A549 (cell line): ENCODE measurements at regions not wholly inside any gene's neighbourhood (a gene's known extent, or its start where the extent isn't known, plus 50 kb on each side); places are given as distances from the start of the nearest gene placed in this dataset.

ENCODE experiments used
- ATAC-seq, 2 experiments: fragments of 200-7000 bp in 1 of 2; fragments of >200 bp in 1 of 2; cut with Nextera tagmentation in 1 of 2; cut with Tn5 transposase in 1 of 2; 3 replicates each; pipeline versions ENCODE4 v1.8.0 to v1.9.1; 2018 to 2020; ENCODE audit warnings: mild to moderate bottlenecking in 1 of 2, moderate library complexity in 1 of 2
- CTCF ChIA-PET: fragments of 300-600 bp; sonication (Branson Sonifier 250); formaldehyde crosslinking; extraction: SDS; loops from one replicate; lab custom pipeline; 2021; ENCODE audit warnings: antibody characterized with exemption, inconsistent platforms; lab: Yijun Ruan, JAX
- POLR2A ChIA-PET: fragments of 350-600 bp; formaldehyde crosslinking; extraction: SDS; loops from one replicate; lab custom pipeline; 2021; ENCODE audit warnings: antibody characterized with exemption, inconsistent platforms; lab: Yijun Ruan, JAX
- DNase-seq, 2 experiments: peaks; one replicate each; pipeline versions ENCODE4 v3.0.0 to v3.0.0-alpha.2; 2011 to 2016; ENCODE audit warnings: low read depth in 1 of 2, low spot score in 1 of 2
- FAIRE-seq: peaks from 2 replicates; lab custom pipeline; 2011; peaks lifted over from hg19 to GRCh38; lab: Jason Lieb, UNC
- H3K27ac ChIP-seq, 2 experiments: fragments of >200 bp; sonication (Bioruptor Twin); formaldehyde crosslinking; 3 replicates each; pipeline ENCODE4 v1.5.1; 2016 to 2017
- H3K4me1 ChIP-seq: fragments of >200 bp; sonication (Bioruptor Twin); formaldehyde crosslinking; 3 replicates; pipeline ENCODE4 v1.6.1; 2016
- H3K4me2 ChIP-seq: fragments of >200 bp; sonication (Bioruptor Twin); formaldehyde crosslinking; 3 replicates; pipeline ENCODE4 v1.6.1; 2016
- H3K4me3 ChIP-seq: fragments of >200 bp; sonication (Bioruptor Twin); formaldehyde crosslinking; 3 replicates; pipeline ENCODE4 v1.5.1; 2016
- H3K9me3 ChIP-seq: fragments of >200 bp; sonication (Bioruptor Twin); formaldehyde crosslinking; 3 replicates; pipeline ENCODE4 v1.6.1; 2016
- BHLHE40 ChIP-seq: IDR thresholded peaks from 2 replicates; pipeline ENCODE4 v1.6.1; 2012; ENCODE audit warnings: low read depth, low read length, inconsistent platforms
- CEBPB ChIP-seq, 2 experiments: fragments of >200 bp in 1 of 2; sonication (Bioruptor Twin) in 1 of 2; formaldehyde crosslinking in 1 of 2; IDR thresholded peaks; 2 replicates each; pipeline ENCODE4 v1.6.1; 2012 to 2016
- EHF ChIP-seq: fragments of 250-450 bp; sonication (Bioruptor Pico); IDR thresholded peaks from 2 replicates; pipeline ENCODE4 v1.5.0; 2020; ENCODE audit warnings: mild to moderate bottlenecking
- FOSB ChIP-seq: fragments of 250-450 bp; sonication (Bioruptor Pico); IDR thresholded peaks from 2 replicates; pipeline ENCODE4 v1.5.0; 2020; ENCODE audit warnings: mild to moderate bottlenecking, moderate library complexity
- HDAC2 ChIP-seq: fragments of 200-600 bp; sonication (generic); IDR thresholded peaks from 2 replicates; pipeline ENCODE4 v1.6.1; 2016
- HEYL ChIP-seq: fragments of 250-450 bp; sonication (Bioruptor Pico); IDR thresholded peaks from 2 replicates; pipeline ENCODE4 v1.8.0; 2021; ENCODE audit warnings: mild to moderate bottlenecking, moderate library complexity
- HOXB13 ChIP-seq: fragments of 250-450 bp; sonication (Bioruptor Pico); IDR thresholded peaks from 2 replicates; pipeline ENCODE4 v1.5.0; 2020; ENCODE audit warnings: low read depth, mild to moderate bottlenecking, moderate library complexity
- HOXB5 ChIP-seq: fragments of 250-450 bp; sonication (Bioruptor Pico); IDR thresholded peaks from 2 replicates; pipeline ENCODE4 v1.5.0; 2020; ENCODE audit warnings: mild to moderate bottlenecking, moderate library complexity
- JUN ChIP-seq, 2 experiments: fragments of >200 bp; sonication (Bioruptor Twin); formaldehyde crosslinking; IDR thresholded peaks; 2 replicates in 1 of 2; 3 replicates in 1 of 2; pipeline ENCODE4 v1.6.1; 2016 to 2017
- MAX ChIP-seq: IDR thresholded peaks from 2 replicates; pipeline ENCODE4 v1.6.1; 2012
- MAZ ChIP-seq: fragments of 150-350 bp; IDR thresholded peaks from 2 replicates; pipeline ENCODE4 v1.6.1; 2014; ENCODE audit warnings: antibody characterized with exemption, low read depth, low read length, borderline replicate concordance
- NFE2L2 ChIP-seq: fragments of 150-350 bp; conservative IDR thresholded peaks from 2 replicates; pipeline ENCODE4 v1.6.1; 2014; ENCODE audit warnings: low read length
- NPAS2 ChIP-seq: fragments of 250-450 bp; sonication (Bioruptor Pico); IDR thresholded peaks from 2 replicates; pipeline ENCODE4 v1.8.0; 2022; ENCODE audit warnings: mild to moderate bottlenecking, moderate library complexity, borderline replicate concordance
- PBX3 ChIP-seq: IDR thresholded peaks from 2 replicates; pipeline ENCODE4 v1.6.1; 2012
- PHF8 ChIP-seq: fragments of 200-600 bp; sonication (generic); IDR thresholded peaks from 2 replicates; pipeline ENCODE4 v1.6.1; 2016; ENCODE audit warnings: low read depth, mild to moderate bottlenecking, antibody characterized with exemption, moderate library complexity, borderline replicate concordance
- POLR2AphosphoS2 ChIP-seq: conservative IDR thresholded peaks from 2 replicates; pipeline ENCODE4 v1.6.1; 2012; ENCODE audit warnings: low read length, improper control_type of control experiment, inconsistent platforms
- RARB ChIP-seq: fragments of 250-450 bp; sonication (Bioruptor Pico); IDR thresholded peaks from 2 replicates; pipeline ENCODE4 v1.8.0; 2021; ENCODE audit warnings: mild to moderate bottlenecking, moderate library complexity
- RCOR1 ChIP-seq: fragments of 150-350 bp; IDR thresholded peaks from 2 replicates; pipeline ENCODE4 v1.6.1; 2014; ENCODE audit warnings: antibody characterized with exemption, low read length, low read depth
- RFX5 ChIP-seq: fragments of 450-650 bp; IDR thresholded peaks from 2 replicates; pipeline ENCODE4 v1.7.1; 2014; ENCODE audit warnings: antibody characterized with exemption, mild to moderate bottlenecking, moderate library complexity
- RNF2 ChIP-seq: fragments of 200-600 bp; sonication (generic); IDR thresholded peaks from 2 replicates; pipeline ENCODE4 v1.6.1; 2016; ENCODE audit warnings: low read depth, mild to moderate bottlenecking, antibody characterized with exemption, moderate library complexity, borderline replicate concordance
- SREBF2 ChIP-seq: fragments of 450-650 bp; IDR thresholded peaks from 2 replicates; pipeline ENCODE4 v1.6.1; 2014; ENCODE audit warnings: mild to moderate bottlenecking, moderate library complexity
- TFCP2L1 ChIP-seq: fragments of 250-450 bp; sonication (Bioruptor Pico); IDR thresholded peaks from 2 replicates; pipeline ENCODE4 v1.5.0; 2021; ENCODE audit warnings: mild to moderate bottlenecking
- TP53 ChIP-seq: fragments of 250-450 bp; sonication (Bioruptor Pico); IDR thresholded peaks from 2 replicates; pipeline ENCODE4 v1.5.0; 2021; ENCODE audit warnings: mild to moderate bottlenecking, moderate library complexity
- ZSCAN20 ChIP-seq: fragments of 250-450 bp; sonication (Bioruptor Pico); IDR thresholded peaks from 2 replicates; pipeline ENCODE4 v1.8.0; 2022; ENCODE audit warnings: mild to moderate bottlenecking, moderate library complexity
- WGBS: methylation state at CpG from one replicate; pipeline ENCODE4 v1.1.6; 2017; ENCODE audit errors: missing lambda C conversion rate; 5-methylcytosine and 5-hydroxymethylcytosine counted together
- TF ChIP-seq, protein P1 (sequence below): fragments of 250-450 bp; sonication (Bioruptor Pico); IDR thresholded peaks from 2 replicates; pipeline ENCODE4 v1.5.0; 2021; ENCODE audit warnings: mild to moderate bottlenecking, moderate library complexity, borderline replicate concordance

DNA sequence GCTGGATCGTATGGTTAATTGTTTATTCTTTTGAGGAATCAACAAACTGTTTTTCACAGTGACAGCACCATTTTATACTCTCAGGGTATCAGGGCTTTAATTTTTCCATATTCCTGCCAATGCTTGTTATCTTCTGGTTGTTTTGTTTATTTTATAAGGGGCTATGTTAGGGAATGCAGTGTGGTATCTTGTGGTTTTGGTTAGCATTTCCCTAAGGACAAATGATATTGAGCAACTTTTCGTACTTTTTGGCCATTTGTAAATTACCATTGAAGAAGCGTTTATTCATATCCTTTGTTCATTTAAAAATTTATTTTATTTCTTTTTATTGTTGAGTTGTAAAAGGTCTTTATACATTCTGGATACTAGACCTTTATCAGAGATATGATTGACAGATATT is 322.0 kb upstream of the SALL1 start:
- Histone ChIP-seq H3K9me3 (no peaks in the 10 kb centered on the region), H3K4me2 (no peak overlapping the region), H3K4me3 (no peak overlapping the region), H3K27ac (no peak overlapping the region), H3K4me1 (no peaks in the 10 kb centered on the region)
- no peak for ATAC-seq
- TF ChIP-seq FOSB (CRISPR knock-in tag) = no peak
- TF ChIP-seq HEYL = no peak
- TF ChIP-seq PBX3 = no peak
- POLR2A ChIA-PET = no interaction called here
- no peak for FAIRE-seq
- CTCF ChIA-PET = no interaction called here
- WGBS = 74% methylated on average over 3 of the region's 3 CpGs
- no peak for DNase-seq

DNA sequence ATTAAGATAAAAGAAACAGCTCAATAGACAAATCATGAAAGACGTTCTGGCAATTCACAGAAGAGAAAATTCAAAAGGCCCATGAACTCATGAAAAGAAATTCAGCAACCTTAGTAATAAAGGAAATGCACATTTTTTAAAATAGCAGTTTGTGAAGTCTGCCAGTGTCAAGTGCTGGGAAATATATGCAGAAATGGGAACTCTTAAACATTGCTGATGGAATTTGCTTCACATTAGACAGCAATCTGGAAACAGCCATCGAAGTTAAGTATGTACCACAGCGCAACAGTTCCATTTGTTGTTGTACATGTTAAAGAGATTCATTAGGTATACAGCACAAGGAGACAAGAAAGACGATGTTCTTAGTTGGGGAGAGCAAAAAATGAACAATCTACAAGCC is 319.4 kb upstream of the SALL1 start:
- CTCF ChIA-PET = interaction anchor here (0.5 kb wide), 1 partner anchor 25 kb away, joined by 3 read pairs; no protein-coding TSS in a partner anchor
- no peak for TF ChIP-seq CEBPB (IDR thresholded peaks at IDR 0.05)
- TF ChIP-seq, protein P1, sequence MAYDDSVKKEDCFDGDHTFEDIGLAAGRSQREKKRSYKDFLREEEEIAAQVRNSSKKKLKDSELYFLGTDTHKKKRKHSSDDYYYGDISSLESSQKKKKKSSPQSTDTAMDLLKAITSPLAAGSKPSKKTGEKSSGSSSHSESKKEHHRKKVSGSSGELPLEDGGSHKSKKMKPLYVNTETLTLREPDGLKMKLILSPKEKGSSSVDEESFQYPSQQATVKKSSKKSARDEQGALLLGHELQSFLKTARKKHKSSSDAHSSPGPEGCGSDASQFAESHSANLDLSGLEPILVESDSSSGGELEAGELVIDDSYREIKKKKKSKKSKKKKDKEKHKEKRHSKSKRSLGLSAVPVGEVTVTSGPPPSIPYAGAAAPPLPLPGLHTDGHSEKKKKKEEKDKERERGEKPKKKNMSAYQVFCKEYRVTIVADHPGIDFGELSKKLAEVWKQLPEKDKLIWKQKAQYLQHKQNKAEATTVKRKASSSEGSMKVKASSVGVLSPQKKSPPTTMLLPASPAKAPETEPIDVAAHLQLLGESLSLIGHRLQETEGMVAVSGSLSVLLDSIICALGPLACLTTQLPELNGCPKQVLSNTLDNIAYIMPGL (CRISPR knock-in tag) = no peak
- WGBS = 25% methylated on average over 4 of the region's 4 CpGs

GRCh38 chr16:51464996-51465395 is 313.9 kb upstream of the SALL1 start:
- ChIA-PET POLR2A (no interaction called here), CTCF (interaction anchor here (1.5 kb wide), 1 partner anchor 60 kb away, joined by 5 read pairs; no protein-coding TSS in a partner anchor)
- ATAC-seq = no peak
- no peak for FAIRE-seq
- no peaks in the 10 kb centered on the region for H3K9me3 ChIP-seq
- H3K4me2 ChIP-seq = no peak overlapping the region
- DNase-seq = no peak
- 59% methylated on average over 5 of the region's 5 CpGs for WGBS
- H3K27ac ChIP-seq = no peak overlapping the region
- no peak overlapping the region for H3K4me3 ChIP-seq
- TF ChIP-seq RCOR1 (no peak), TFCP2L1 (no peak), SREBF2 (no peak), ZSCAN20 (CRISPR knock-in tag) (no peak), RARB (CRISPR knock-in tag) (no peak), TP53 (CRISPR knock-in tag) (no peak), RNF2 (no peak)
- no peaks in the 10 kb centered on the region for H3K4me1 ChIP-seq

More for the DNA sequence above, 319.4 kb upstream of the SALL1 start:
- DNase-seq (no peak), ATAC-seq (no peak), FAIRE-seq (no peak)
- H3K9me3 ChIP-seq = no peaks in the 10 kb centered on the region
- POLR2A ChIA-PET = no interaction called here
- H3K4me1 ChIP-seq = no peaks in the 10 kb centered on the region
- H3K27ac ChIP-seq = no peak overlapping the region
- no peak overlapping the region for H3K4me2 ChIP-seq
- H3K4me3 ChIP-seq = no peak overlapping the region

DNA sequence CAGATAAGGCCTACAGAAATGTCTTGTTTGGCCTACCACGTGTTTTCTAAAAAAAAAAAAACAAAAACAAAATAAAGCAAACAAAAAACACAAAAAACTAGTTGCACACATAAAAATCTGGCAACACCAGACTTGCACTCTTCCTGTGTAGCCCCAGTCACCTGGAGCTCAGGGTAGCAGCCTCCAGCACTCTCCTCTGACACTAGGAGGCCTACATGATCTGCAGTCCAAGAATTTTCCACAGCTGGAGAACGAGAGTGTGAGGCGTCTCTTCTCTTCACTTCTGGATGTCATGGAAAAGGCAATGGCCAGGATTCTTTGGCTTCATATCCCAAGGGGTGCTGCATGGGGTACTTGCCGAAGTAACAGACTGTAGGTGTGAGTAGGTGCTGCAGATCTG is 310.2 kb upstream of the SALL1 start:
- no peak for TF ChIP-seq HEYL
- no peak for TF ChIP-seq RARB (CRISPR knock-in tag)
- no peak for TF ChIP-seq FOSB (CRISPR knock-in tag)
- TF ChIP-seq JUN (IDR thresholded peaks at IDR 0.05) = no peak
- TF ChIP-seq HOXB13 (CRISPR knock-in tag) = no peak
- TF ChIP-seq TP53 (CRISPR knock-in tag) = no peak
- no peak for TF ChIP-seq MAX
- no peak for TF ChIP-seq PHF8
- TF ChIP-seq HDAC2 = no peak
- no peak for TF ChIP-seq NPAS2 (CRISPR knock-in tag)
- no peak for TF ChIP-seq EHF (CRISPR knock-in tag)
- TF ChIP-seq MAZ = no peak
- no peak for TF ChIP-seq BHLHE40
- TF ChIP-seq HOXB5 (CRISPR knock-in tag) = no peak
- TF ChIP-seq RFX5 = no peak
- no peak for TF ChIP-seq NFE2L2
- TF ChIP-seq, protein P1 (CRISPR knock-in tag) = no peak
- TF ChIP-seq CEBPB (IDR thresholded peaks at IDR 0.05) = no peak
- no peak for TF ChIP-seq POLR2AphosphoS2
- TF ChIP-seq, all 56 proteins: peak for 0
- 47% methylated on average over 4 of the region's 4 CpGs for WGBS
- Histone ChIP-seq H3K9me3 (no peaks in the 10 kb centered on the region), H3K4me1 (no peaks in the 10 kb centered on the region), H3K27ac (no peak overlapping the region), H3K4me3 (no peak overlapping the region), H3K4me2 (no peak overlapping the region)
- ChIA-PET POLR2A (no interaction called here), CTCF (no interaction called here)
- ATAC-seq = no peak
- no peak for DNase-seq
- no peak for FAIRE-seq
